Liver (tissue), 8 donors: ENCODE measurements at regions not wholly inside any gene's neighbourhood (a gene's known extent, or its start where the extent isn't known, plus 50 kb on each side); places are given as distances from the start of the nearest gene placed in this dataset.

Experiments
- DNase-seq: peaks from one replicate; pipeline ENCODE4 v3.0.0-alpha.2; 2017; ENCODE audit warnings: low spot score
- H3K27ac ChIP-seq, 2 donors: one replicate each; pipeline ENCODE4 v1.7.0; 2013; ENCODE audit warnings: inconsistent platforms in 2 of 2, low read length in 2 of 2, control low read depth in 1 of 2, low read depth in 1 of 2, mild to moderate bottlenecking in 1 of 2
- H3K27me3 ChIP-seq, 4 donors: one replicate each; pipeline versions ENCODE4 v1.6.1 to v1.7.0; 2013; ENCODE audit warnings: low read length in 3 of 4, inconsistent platforms in 1 of 4, mild to moderate bottlenecking in 1 of 4, moderate library complexity in 1 of 4; ENCODE audit not compliant: control insufficient read depth in 4 of 4, insufficient read depth in 4 of 4
- H3K36me3 ChIP-seq, 4 donors: one replicate each; pipeline versions ENCODE4 v1.6.1 to v1.7.0; 2013; ENCODE audit warnings: low read length in 3 of 4, mild to moderate bottlenecking in 3 of 4, low read depth in 1 of 4, moderate library complexity in 1 of 4; ENCODE audit not compliant: control insufficient read depth in 4 of 4, insufficient read depth in 3 of 4
- H3K4me1 ChIP-seq, 4 donors: one replicate each; pipeline versions ENCODE4 v1.6.1 to v1.7.0; 2013; ENCODE audit warnings: low read length in 3 of 4, mild to moderate bottlenecking in 3 of 4, moderate library complexity in 1 of 4; ENCODE audit not compliant: control insufficient read depth in 4 of 4, insufficient read depth in 4 of 4
- H3K4me3 ChIP-seq, 3 donors: one replicate each; pipeline versions ENCODE4 v1.6.1 to v1.7.0; 2013; ENCODE audit warnings: low read length in 3 of 3, control low read depth in 1 of 3, low read depth in 1 of 3, mild to moderate bottlenecking in 1 of 3
- H3K9ac ChIP-seq, 2 donors: one replicate each; pipeline ENCODE4 v1.7.0; 2013; ENCODE audit warnings: low read length in 2 of 2, mild to moderate bottlenecking in 2 of 2, moderate library complexity in 2 of 2, control low read depth in 1 of 2, low read depth in 1 of 2
- H3K9me3 ChIP-seq, 4 donors: one replicate each; pipeline versions ENCODE4 v1.6.1 to v1.7.0; 2013; ENCODE audit warnings: low read length in 3 of 4; ENCODE audit not compliant: control insufficient read depth in 4 of 4
- ATF3 ChIP-seq: IDR thresholded peaks from 2 replicates; pipeline ENCODE4 v1.6.1; 2016; ENCODE audit warnings: antibody characterized with exemption
- EGR1 ChIP-seq, 2 donors: IDR thresholded peaks; 2 replicates each; pipeline ENCODE4 v1.6.1; 2016 to 2018; ENCODE audit warnings: antibody characterized with exemption in 2 of 2, low read depth in 2 of 2
- FOXA1 ChIP-seq: IDR thresholded peaks from 2 replicates; pipeline ENCODE4 v1.6.1; 2016; ENCODE audit warnings: antibody characterized with exemption
- FOXA2 ChIP-seq: IDR thresholded peaks from 2 replicates; pipeline ENCODE4 v1.6.1; 2016; ENCODE audit warnings: antibody characterized with exemption
- GABPA ChIP-seq, 2 donors: IDR thresholded peaks in 1 of 2; conservative IDR thresholded peaks in 1 of 2; 2 replicates each; pipeline ENCODE4 v1.6.1; 2016; ENCODE audit warnings: antibody characterized with exemption in 2 of 2, mild to moderate bottlenecking in 1 of 2, moderate library complexity in 1 of 2
- HNF4A ChIP-seq, 2 donors: conservative IDR thresholded peaks; 2 replicates each; pipeline ENCODE4 v1.6.1; 2016; ENCODE audit warnings: antibody characterized with exemption in 2 of 2, mild to moderate bottlenecking in 2 of 2
- HNF4G ChIP-seq: IDR thresholded peaks from 2 replicates; pipeline ENCODE4 v1.6.1; 2016; ENCODE audit warnings: antibody characterized with exemption
- JUND ChIP-seq, 2 donors: IDR thresholded peaks; 2 replicates each; pipeline ENCODE4 v1.6.1; 2016; ENCODE audit warnings: antibody characterized with exemption in 2 of 2
- NR2F2 ChIP-seq: IDR thresholded peaks from 2 replicates; pipeline ENCODE4 v1.6.1; 2016; ENCODE audit warnings: antibody characterized with exemption
- RAD21 ChIP-seq, 2 donors: IDR thresholded peaks; 2 replicates each; pipeline ENCODE4 v1.6.1; 2016; ENCODE audit warnings: antibody characterized with exemption in 2 of 2, mild to moderate bottlenecking in 2 of 2
- REST ChIP-seq: IDR thresholded peaks from 2 replicates; pipeline ENCODE4 v1.6.1; 2016; ENCODE audit warnings: antibody characterized with exemption, mild to moderate bottlenecking
- RXRA ChIP-seq, 2 donors: IDR thresholded peaks; 2 replicates each; pipeline ENCODE4 v1.6.1; 2017 to 2018; ENCODE audit warnings: antibody characterized with exemption in 2 of 2, mild to moderate bottlenecking in 1 of 2
- SP1 ChIP-seq: IDR thresholded peaks from 2 replicates; pipeline ENCODE4 v1.6.1; 2018; ENCODE audit warnings: antibody characterized with exemption, mild to moderate bottlenecking
- TAF1 ChIP-seq: conservative IDR thresholded peaks from 2 replicates; pipeline ENCODE4 v1.6.1; 2016; ENCODE audit warnings: antibody characterized with exemption, mild to moderate bottlenecking
- YY1 ChIP-seq: IDR thresholded peaks from 2 replicates; pipeline ENCODE4 v1.6.1; 2016; ENCODE audit warnings: antibody characterized with exemption, mild to moderate bottlenecking
- ZBTB33 ChIP-seq: IDR thresholded peaks from 2 replicates; pipeline ENCODE4 v1.6.1; 2016; ENCODE audit warnings: antibody characterized with exemption
- WGBS: extraction: QIAGEN DNeasy Blood & Tissue Kit; methylation state at CpG from one replicate; pipeline ENCODE4 v1.1.7; 2013; 5-methylcytosine and 5-hydroxymethylcytosine counted together
- TF ChIP-seq, protein P1 (sequence below): IDR thresholded peaks from 2 replicates; pipeline ENCODE4 v1.6.1; 2016; ENCODE audit warnings: antibody characterized with exemption
- TF ChIP-seq, protein P2 (sequence below): fragments of 150-350 bp; IDR thresholded peaks from 2 replicates; pipeline ENCODE4 v1.5.1; 2017; ENCODE audit warnings: improper control_type of control experiment, low read depth, low read length; ENCODE audit not compliant: missing input control
- donor health status: healthy.
- donor health status: healthy.
- donor health status: healthy.
- donor health status: healthy.
- donor health status: healthy.

GRCh38 chr2:162967811-162968210, 129.2 kb upstream of the KCNH7 start:
- Histone ChIP-seq H3K27ac (no peak overlapping the region), H3K4me3 (no peak overlapping the region), H3K36me3 (no peaks in the 10 kb centered on the region), H3K27me3 (no peaks in the 10 kb centered on the region), H3K9ac (no peak overlapping the region), H3K9me3 (no peaks in the 10 kb centered on the region), H3K4me1 (no peaks in the 10 kb centered on the region)
- no peak for DNase-seq
- 79% methylated on average over 1 of the region's 1 CpG for WGBS
- TF ChIP-seq TAF1 (no peak), HNF4A (conservative IDR thresholded peaks at IDR 0.05) (no peak), JUND (IDR thresholded peaks at IDR 0.05) (no peak), FOXA2 (no peak), RXRA (IDR thresholded peaks at IDR 0.05) (no peak), HNF4G (no peak), NR2F2 (no peak), GABPA (IDR thresholded peaks at IDR 0.05 in 1 of 2, conservative IDR thresholded peaks at IDR 0.05 in 1 of 2) (no peak), ZBTB33 (no peak), EGR1 (IDR thresholded peaks at IDR 0.05; ENCODE audit: low read depth in 2 of 2) (no peak), FOXA1 (no peak), RAD21 (IDR thresholded peaks at IDR 0.05) (no peak), SP1 (no peak), REST (no peak), YY1 (no peak), ATF3 (no peak)
- TF ChIP-seq, protein P1, sequence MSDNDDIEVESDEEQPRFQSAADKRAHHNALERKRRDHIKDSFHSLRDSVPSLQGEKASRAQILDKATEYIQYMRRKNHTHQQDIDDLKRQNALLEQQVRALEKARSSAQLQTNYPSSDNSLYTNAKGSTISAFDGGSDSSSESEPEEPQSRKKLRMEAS, result no peak
- TF ChIP-seq, protein P2, sequence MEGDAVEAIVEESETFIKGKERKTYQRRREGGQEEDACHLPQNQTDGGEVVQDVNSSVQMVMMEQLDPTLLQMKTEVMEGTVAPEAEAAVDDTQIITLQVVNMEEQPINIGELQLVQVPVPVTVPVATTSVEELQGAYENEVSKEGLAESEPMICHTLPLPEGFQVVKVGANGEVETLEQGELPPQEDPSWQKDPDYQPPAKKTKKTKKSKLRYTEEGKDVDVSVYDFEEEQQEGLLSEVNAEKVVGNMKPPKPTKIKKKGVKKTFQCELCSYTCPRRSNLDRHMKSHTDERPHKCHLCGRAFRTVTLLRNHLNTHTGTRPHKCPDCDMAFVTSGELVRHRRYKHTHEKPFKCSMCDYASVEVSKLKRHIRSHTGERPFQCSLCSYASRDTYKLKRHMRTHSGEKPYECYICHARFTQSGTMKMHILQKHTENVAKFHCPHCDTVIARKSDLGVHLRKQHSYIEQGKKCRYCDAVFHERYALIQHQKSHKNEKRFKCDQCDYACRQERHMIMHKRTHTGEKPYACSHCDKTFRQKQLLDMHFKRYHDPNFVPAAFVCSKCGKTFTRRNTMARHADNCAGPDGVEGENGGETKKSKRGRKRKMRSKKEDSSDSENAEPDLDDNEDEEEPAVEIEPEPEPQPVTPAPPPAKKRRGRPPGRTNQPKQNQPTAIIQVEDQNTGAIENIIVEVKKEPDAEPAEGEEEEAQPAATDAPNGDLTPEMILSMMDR, result no peak
